Putamen (tissue), 1 donor: ENCODE measurements at regions not wholly inside any gene's neighbourhood (a gene's known extent, or its start where the extent isn't known, plus 50 kb on each side); places are given as distances from the start of the nearest gene placed in this dataset.
"Not testable (repeated sequence)": the region's sequence is repeated elsewhere in the genome, so short reads cannot be mapped to it uniquely, and the experiment has no call there.

Experiments used
- DNase-seq: peaks from one replicate; pipeline ENCODE4 v3.0.0-alpha.2; 2016; ENCODE audit warnings: low spot score

- no peak for DNase-seq
Measured at GRCh38 chr10:109650228-109650627, 273.1 kb downstream of the XPNPEP1 start.

- no peak for DNase-seq
Measured at GRCh38 chr10:109647627-109648026, 275.7 kb downstream of the XPNPEP1 start.

GRCh38 chr10:109633846-109634245 lies 289.5 kb downstream of the XPNPEP1 start:
- DNase-seq = no peak

GRCh38 chr10:109633017-109633416 lies 290.3 kb downstream of the XPNPEP1 start:
- DNase-seq = not testable (repeated sequence)

- DNase-seq = no peak
Measured at GRCh38 chr10:109624939-109625338, 298.4 kb downstream of the XPNPEP1 start.

- no peak for DNase-seq
Measured at GRCh38 chr10:109622566-109622965, 300.7 kb downstream of the XPNPEP1 start.

GRCh38 chr10:109620396-109620795 lies 302.9 kb downstream of the XPNPEP1 start:
- DNase-seq = no peak

- DNase-seq = no peak
Measured at GRCh38 chr10:109619914-109620313, 303.4 kb downstream of the XPNPEP1 start.

- no peak for DNase-seq
Measured at GRCh38 chr10:109618748-109619147, 304.6 kb downstream of the XPNPEP1 start.

GRCh38 chr10:109618301-109618700 lies 305.0 kb downstream of the XPNPEP1 start:
- DNase-seq = no peak

- DNase-seq = no peak
Measured at GRCh38 chr10:109616359-109616980, 306.8 kb downstream of the XPNPEP1 start.

GRCh38 chr10:109595356-109595755 lies 328.0 kb downstream of the XPNPEP1 start:
- not testable (repeated sequence) for DNase-seq

GRCh38 chr10:109593682-109594081 lies 329.6 kb downstream of the XPNPEP1 start:
- DNase-seq = no peak

- DNase-seq = no peak
Measured at GRCh38 chr10:109592391-109592790, 330.9 kb downstream of the XPNPEP1 start.

- DNase-seq = no peak
Measured at GRCh38 chr10:109591601-109592000, 331.7 kb downstream of the XPNPEP1 start.

GRCh38 chr10:109588259-109588658 lies 335.1 kb downstream of the XPNPEP1 start:
- no peak for DNase-seq

- no peak for DNase-seq
Measured at GRCh38 chr10:109587366-109587765, 335.9 kb downstream of the XPNPEP1 start.

GRCh38 chr10:109556399-109556798 lies 366.9 kb downstream of the XPNPEP1 start:
- DNase-seq = no peak

GRCh38 chr10:109542050-109542603 lies 381.2 kb downstream of the XPNPEP1 start:
- DNase-seq = not testable (repeated sequence)

- DNase-seq = no peak
Measured at GRCh38 chr10:109534193-109534592, 389.1 kb downstream of the XPNPEP1 start.

- no peak for DNase-seq
Measured at GRCh38 chr10:109529258-109529657, 394.1 kb downstream of the XPNPEP1 start.

- no peak for DNase-seq
Measured at GRCh38 chr10:109517748-109518147, 405.6 kb downstream of the XPNPEP1 start.

GRCh38 chr10:109504401-109504800 lies 418.9 kb downstream of the XPNPEP1 start:
- no peak for DNase-seq

- DNase-seq = no peak
Measured at GRCh38 chr10:109487691-109488090, 435.6 kb downstream of the XPNPEP1 start.
